ENCODE measurements at regions not wholly inside any gene's neighbourhood (a gene's known extent, or its start where the extent isn't known, plus 50 kb on each side); places are given as distances from the start of the nearest gene placed in this dataset.

- no peaks in the 10 kb centered on the region for H3K9me3 Mint-ChIP-seq
- TF ChIP-seq EZH2 (IDR thresholded peaks at IDR 0.05) (no peak), CTCF (IDR thresholded peaks at IDR 0.05) (no peak), EZH2phosphoT487 (IDR thresholded peaks at IDR 0.05) (no peak)
- H3K4me1 Mint-ChIP-seq: no peaks in the 10 kb centered on the region
- H4K20me1 ChIP-seq (ENCODE audit: low read depth): no peaks in the 10 kb centered on the region
- no peak overlapping the region for H3K4me3 ChIP-seq
- no peaks in the 10 kb centered on the region for H3K27me3 ChIP-seq
- H3K36me3 Mint-ChIP-seq: no peaks in the 10 kb centered on the region
- no peak overlapping the region for H3K4me3 Mint-ChIP-seq
- H3K9ac ChIP-seq: no peak overlapping the region
- peaks cover 2% of the 10 kb centered on the region for H3K27me3 Mint-ChIP-seq (ENCODE audit: insufficient read depth, low read depth)
- H3K27ac ChIP-seq: no peak overlapping the region
- no peak overlapping the region for H3K27ac Mint-ChIP-seq
- no peak for DNase-seq (ENCODE audit: low spot score)
- no peaks in the 10 kb centered on the region for H3K36me3 ChIP-seq
- no peaks in the 10 kb centered on the region for H3K9me3 ChIP-seq (ENCODE audit: low read depth)
- no peaks in the 10 kb centered on the region for H3K79me2 ChIP-seq (ENCODE audit: low read depth)
- H3K4me2 ChIP-seq: no peak overlapping the region
- H2AFZ ChIP-seq (replicated peaks): no peak overlapping the region
- H3K4me1 ChIP-seq: no peaks in the 10 kb centered on the region
- no peaks in the 10 kb centered on the region for H3F3A ChIP-seq (ENCODE audit: low read depth)
Measured at GRCh38 chr2:191556463-191556862, 121.5 kb upstream of the NABP1 start.

DNA sequence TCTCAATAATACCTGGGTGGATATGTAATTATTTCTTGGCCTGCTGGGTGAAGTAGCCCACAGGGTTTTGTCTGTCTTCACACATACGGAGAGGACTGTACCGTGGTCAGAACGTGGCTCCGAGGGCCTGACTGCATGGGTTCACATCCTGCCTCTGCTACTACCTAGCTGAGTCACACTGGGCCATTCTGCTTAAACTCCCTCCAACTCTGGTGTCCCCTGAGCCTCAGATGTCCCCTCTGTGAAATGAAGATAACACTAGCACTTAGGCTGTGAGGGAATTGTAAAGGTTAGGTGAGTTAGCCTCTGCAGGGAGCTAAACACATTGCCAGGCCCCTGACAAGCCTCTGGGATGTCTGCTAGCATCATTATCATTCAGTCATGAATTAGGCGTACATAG lies 120.1 kb upstream of the NABP1 start:
- H3K9ac ChIP-seq: no peak overlapping the region
- Mint-ChIP-seq H3K36me3 (no peaks in the 10 kb centered on the region), H3K9me3 (no peaks in the 10 kb centered on the region), H3K27me3 (ENCODE audit: insufficient read depth, low read depth) (peaks cover 2% of the 10 kb centered on the region), H3K27ac (no peak overlapping the region), H3K4me1 (no peaks in the 10 kb centered on the region), H3K4me3 (no peak overlapping the region)
- H2AFZ ChIP-seq (replicated peaks): no peak overlapping the region
- no peak overlapping the region for H3K27ac ChIP-seq
- H3K36me3 ChIP-seq: no peaks in the 10 kb centered on the region
- no peak overlapping the region for H3K4me2 ChIP-seq
- H3F3A ChIP-seq (ENCODE audit: low read depth): no peaks in the 10 kb centered on the region
- DNase-seq (ENCODE audit: low spot score): no peak
- H4K20me1 ChIP-seq (ENCODE audit: low read depth): no peaks in the 10 kb centered on the region
- H3K4me3 ChIP-seq: no peak overlapping the region
- no peaks in the 10 kb centered on the region for H3K27me3 ChIP-seq
- H3K9me3 ChIP-seq (ENCODE audit: low read depth): no peaks in the 10 kb centered on the region
- H3K4me1 ChIP-seq: no peaks in the 10 kb centered on the region
- TF ChIP-seq EZH2phosphoT487 (IDR thresholded peaks at IDR 0.05) (no peak), EZH2 (IDR thresholded peaks at IDR 0.05) (no peak), CTCF (IDR thresholded peaks at IDR 0.05) (no peak)
- H3K79me2 ChIP-seq (ENCODE audit: low read depth): no peaks in the 10 kb centered on the region

DNA sequence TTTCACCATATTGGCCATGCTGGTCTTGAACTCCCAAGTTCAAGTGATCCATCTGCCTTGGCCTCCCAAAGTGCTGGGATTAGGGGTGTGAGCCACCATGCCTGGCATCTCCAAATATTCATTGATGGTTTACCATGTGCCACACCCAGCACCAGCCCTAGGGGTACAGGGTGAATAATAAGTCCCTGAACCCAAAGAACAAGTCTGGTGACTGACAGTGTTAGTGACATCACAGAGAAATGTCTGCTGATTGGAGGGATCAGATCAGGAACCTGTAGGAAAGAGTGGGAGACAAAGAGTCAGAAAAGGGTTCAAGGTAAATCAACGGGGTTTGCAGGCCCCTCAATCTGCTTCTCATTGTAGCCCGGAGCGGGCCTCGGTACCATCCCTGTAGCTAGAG lies 118.4 kb upstream of the NABP1 start:
- no peaks in the 10 kb centered on the region for H3K4me1 ChIP-seq
- no peaks in the 10 kb centered on the region for H4K20me1 ChIP-seq (ENCODE audit: low read depth)
- no peaks in the 10 kb centered on the region for H3K79me2 ChIP-seq (ENCODE audit: low read depth)
- H3F3A ChIP-seq (ENCODE audit: low read depth): no peaks in the 10 kb centered on the region
- no peaks in the 10 kb centered on the region for H3K4me1 Mint-ChIP-seq
- H3K27me3 ChIP-seq: no peaks in the 10 kb centered on the region
- no peak overlapping the region for H3K4me3 ChIP-seq
- no peak overlapping the region for H3K27ac Mint-ChIP-seq
- H3K27ac ChIP-seq: no peak overlapping the region
- H3K36me3 Mint-ChIP-seq: no peaks in the 10 kb centered on the region
- H3K27me3 Mint-ChIP-seq (ENCODE audit: insufficient read depth, low read depth): peaks cover 2% of the 10 kb centered on the region
- no peak overlapping the region for H2AFZ ChIP-seq (replicated peaks)
- no peaks in the 10 kb centered on the region for H3K9me3 ChIP-seq (ENCODE audit: low read depth)
- H3K9ac ChIP-seq: no peak overlapping the region
- no peak overlapping the region for H3K4me2 ChIP-seq
- H3K9me3 Mint-ChIP-seq: no peaks in the 10 kb centered on the region
- DNase-seq (ENCODE audit: low spot score): no peak
- H3K36me3 ChIP-seq: no peaks in the 10 kb centered on the region
- no peak overlapping the region for H3K4me3 Mint-ChIP-seq
- TF ChIP-seq CTCF (IDR thresholded peaks at IDR 0.05): no peak

All from neural progenitor cell (in vitro differentiated cells).